Adrenal gland (tissue), 9 donors: ENCODE measurements at regions not wholly inside any gene's neighbourhood (a gene's known extent, or its start where the extent isn't known, plus 50 kb on each side); places are given as distances from the start of the nearest gene placed in this dataset.

Source experiments
- DNase-seq, 7 donors: peaks; one replicate each; pipeline ENCODE4 v3.0.0-alpha.2; 2019 to 2020
- H3K27ac ChIP-seq, 5 donors: fragments of 200-600 bp; sonication (generic) in 4 of 5; 1 replicate in 3 of 5; 2 replicates in 2 of 5; pipeline versions ENCODE4 v1.5.1 to v1.8.0; 2016 to 2020; ENCODE audit warnings: mild to moderate bottlenecking in 1 of 5
- H3K27me3 ChIP-seq: fragments of 200-600 bp; 2 replicates; pipeline ENCODE4 v1.8.0; 2021
- H3K36me3 ChIP-seq, 2 donors: fragments of 200-600 bp; replicated peaks in 1 of 2; 1 replicate in 1 of 2; 2 replicates in 1 of 2; pipeline versions ENCODE4 v1.5.1 to v1.8.0; 2018 to 2022
- H3K4me1 ChIP-seq, 2 donors: fragments of 200-600 bp; replicated peaks in 1 of 2; 1 replicate in 1 of 2; 2 replicates in 1 of 2; pipeline versions ENCODE4 v1.5.1 to v1.8.0; 2018 to 2021
- H3K4me3 ChIP-seq, 4 donors: fragments of 200-600 bp; sonication (generic) in 3 of 4; one replicate each; pipeline ENCODE4 v1.5.1; 2016 to 2018
- H3K9me3 ChIP-seq, 3 donors: fragments of 200-600 bp; sonication (generic) in 1 of 3; replicated peaks in 1 of 3; 1 replicate in 2 of 3; 2 replicates in 1 of 3; pipeline versions ENCODE4 v1.5.1 to v1.8.0; 2016 to 2021
- CTCF ChIP-seq, 6 experiments: fragments of 450-650 bp in 4 of 6; fragments of 200-600 bp in 2 of 6; sonication (generic) in 1 of 6; IDR thresholded peaks; 1 replicate in 5 of 6; 2 replicates in 1 of 6; pipeline versions ENCODE4 v1.5.1 to v1.8.0; 2016 to 2021; ENCODE audit warnings: antibody characterized with exemption in 6 of 6, mild to moderate bottlenecking in 2 of 6, moderate library complexity in 1 of 6
- POLR2A ChIP-seq, 2 donors: fragments of 450-650 bp; IDR thresholded peaks; one replicate each; pipeline ENCODE4 v1.6.1; 2017; ENCODE audit warnings: antibody characterized with exemption in 2 of 2, mild to moderate bottlenecking in 2 of 2, moderate library complexity in 1 of 2
- WGBS, 4 donors: extraction: QIAGEN DNeasy Blood & Tissue Kit in 2 of 4; methylation state at CpG; one replicate each; pipeline versions ENCODE4 v1.1.5 to v1.1.7; 2013 to 2017; 5-methylcytosine and 5-hydroxymethylcytosine counted together
- intact Hi-C, 2 donors: fragments of 100-400 bp; cut with DNase I; formaldehyde crosslinking; loops; one replicate each; pipeline versions ENCODE4 v1.14.1 to v1.15.0; 2022 to 2023
- donor health status: healthy with polysubstance abuse.
- donor health status: Bipolar disorder and iron deficiency.
- donor health status: DM: yes; HTN: yes; CAD: no.
- donor health status: DM: no; HTN: no; CAD: no.
- donor health status: DM: no; HTN: no; CAD: no.

- 83 to 87% (median 86%) methylated on average over 3 of the region's 3 CpGs for WGBS, 4 donors
- H3K27me3 ChIP-seq: no peaks in the 10 kb centered on the region
- TF ChIP-seq POLR2A (IDR thresholded peaks at IDR 0.05): no peak
- no peak for TF ChIP-seq CTCF (IDR thresholded peaks at IDR 0.05)
These were observed 585.3 kb upstream of the RORB start for GRCh38 chr9:73911804-73912203.

GRCh38 chr9:73916016-73916673 is 581.0 kb upstream of the RORB start:
- Histone ChIP-seq H3K36me3 (no peaks in the 10 kb centered on the region), H3K4me3 (no peak overlapping the region), H3K4me1 (no peaks in the 10 kb centered on the region), H3K27ac (no peak overlapping the region), H3K27me3 (no peaks in the 10 kb centered on the region), H3K9me3 (no peaks in the 10 kb centered on the region)
- no peak for DNase-seq
- WGBS, 4 donors: 53 to 60% (median 56%) methylated on average over 6 of the region's 6 CpGs
- intact Hi-C loops: no loop called here
- no peak for TF ChIP-seq CTCF (IDR thresholded peaks at IDR 0.05)
- no peak for TF ChIP-seq POLR2A (IDR thresholded peaks at IDR 0.05)

More at GRCh38 chr9:73911804-73912203, 585.3 kb upstream of the RORB start:
- Histone ChIP-seq H3K27ac (no peak overlapping the region), H3K4me1 (no peaks in the 10 kb centered on the region), H3K4me3 (no peak overlapping the region), H3K36me3 (no peaks in the 10 kb centered on the region), H3K9me3 (no peaks in the 10 kb centered on the region)
- no peak for DNase-seq
- intact Hi-C loops: no loop called here

- TF ChIP-seq CTCF (IDR thresholded peaks at IDR 0.05) (no peak), POLR2A (IDR thresholded peaks at IDR 0.05) (no peak)
- H3K27me3 ChIP-seq: no peaks in the 10 kb centered on the region
- H3K9me3 ChIP-seq: no peaks in the 10 kb centered on the region
- WGBS, 4 donors: 81 to 89% (median 82%) methylated on average over 3 of the region's 3 CpGs
- DNase-seq: no peak
- H3K4me3 ChIP-seq: no peak overlapping the region
- intact Hi-C loops: no loop called here
- no peaks in the 10 kb centered on the region for H3K4me1 ChIP-seq
- H3K27ac ChIP-seq: no peak overlapping the region
- H3K36me3 ChIP-seq: no peaks in the 10 kb centered on the region
These were observed 577.4 kb upstream of the RORB start for GRCh38 chr9:73919712-73920111.

DNA sequence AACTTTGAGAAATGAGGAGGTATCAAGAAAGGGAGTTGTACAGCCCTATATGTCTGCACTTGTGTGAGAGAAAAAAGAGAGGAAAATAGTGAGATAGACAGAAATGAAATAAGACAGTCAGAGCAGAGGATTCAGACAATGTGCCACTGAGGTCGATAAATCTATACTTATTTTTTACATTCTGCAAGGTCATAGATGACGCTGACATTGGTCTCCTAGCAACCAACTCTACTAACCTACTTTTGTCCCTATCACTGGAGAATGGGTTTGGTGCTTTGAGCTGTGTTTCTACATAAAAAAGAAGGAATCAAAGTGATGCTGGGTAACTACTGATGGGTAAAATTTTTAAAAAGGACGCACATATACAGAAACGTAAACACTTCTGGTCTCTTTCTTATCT is 573.3 kb upstream of the RORB start:
- 47 to 64% (median 58%) methylated on average over 4 of the region's 4 CpGs for WGBS, 4 donors
- TF ChIP-seq POLR2A (IDR thresholded peaks at IDR 0.05) (no peak), CTCF (IDR thresholded peaks at IDR 0.05) (no peak)
- no peak for DNase-seq
- H3K4me1 ChIP-seq: no peaks in the 10 kb centered on the region
- no peaks in the 10 kb centered on the region for H3K36me3 ChIP-seq
- no peak overlapping the region for H3K4me3 ChIP-seq
- H3K27me3 ChIP-seq: no peaks in the 10 kb centered on the region
- H3K27ac ChIP-seq: no peak overlapping the region
- no peaks in the 10 kb centered on the region for H3K9me3 ChIP-seq
- intact Hi-C loops: no loop called here
